Natural killer cell (primary cell): ENCODE measurements at regions not wholly inside any gene's neighbourhood (a gene's known extent, or its start where the extent isn't known, plus 50 kb on each side); places are given as distances from the start of the nearest gene placed in this dataset.

Experiments
- ATAC-seq, 3 donors: fragments of 150-1000 bp in 2 of 3; fragments of 200-7000 bp in 1 of 3; cut with Tn5 transposase; 1 replicate in 1 of 3; 2 replicates in 2 of 3; pipeline ENCODE4 v1.10.0; 2021; ENCODE audit warnings: mild to moderate bottlenecking in 2 of 3, moderate library complexity in 2 of 3
- DNase-seq, 2 donors: peaks; one replicate each; pipeline versions ENCODE4 v3.0.0 to v3.0.0-alpha.2; 2013 to 2021; ENCODE audit warnings: mixed read lengths in 1 of 2
- H3K27ac ChIP-seq: one replicate; pipeline ENCODE4 v1.5.1; 2013; ENCODE audit warnings: mild to moderate bottlenecking, low read length
- H3K27me3 ChIP-seq: one replicate; pipeline ENCODE4 v1.6.1; 2013; ENCODE audit warnings: low read length; ENCODE audit not compliant: control insufficient read depth, insufficient read depth
- H3K36me3 ChIP-seq: one replicate; pipeline ENCODE4 v1.6.1; 2013; ENCODE audit warnings: low read length; ENCODE audit not compliant: control insufficient read depth, insufficient read depth
- H3K4me1 ChIP-seq: one replicate; pipeline ENCODE4 v1.6.1; 2013; ENCODE audit warnings: low read length; ENCODE audit not compliant: control insufficient read depth, insufficient read depth
- H3K4me3 ChIP-seq: one replicate; pipeline ENCODE4 v1.5.1; 2013; ENCODE audit warnings: low read length
- H3K9me3 ChIP-seq: one replicate; pipeline ENCODE4 v1.6.1; 2013; ENCODE audit warnings: low read length; ENCODE audit not compliant: control insufficient read depth, insufficient read depth
- H3K27ac Mint-ChIP-seq, 2 donors: one replicate each; pipeline ENCODE4 v1.8.0; 2022; ENCODE audit warnings: mild to moderate bottlenecking in 2 of 2, mixed read lengths in 2 of 2, moderate library complexity in 1 of 2
- H3K27me3 Mint-ChIP-seq, 2 donors: one replicate each; pipeline ENCODE4 v1.8.0; 2022; ENCODE audit warnings: low read depth in 2 of 2, mixed read lengths in 2 of 2
- H3K36me3 Mint-ChIP-seq: one replicate; pipeline ENCODE4 v1.8.0; 2022; ENCODE audit warnings: mixed read lengths
- H3K4me1 Mint-ChIP-seq, 2 donors: one replicate each; pipeline ENCODE4 v1.8.0; 2022; ENCODE audit warnings: mixed read lengths in 2 of 2
- H3K4me3 Mint-ChIP-seq: one replicate; pipeline ENCODE4 v1.8.0; 2022; ENCODE audit warnings: mild to moderate bottlenecking, moderate library complexity, mixed read lengths
- H3K9me3 Mint-ChIP-seq, 2 donors: one replicate each; pipeline ENCODE4 v1.8.0; 2022; ENCODE audit warnings: mixed read lengths in 2 of 2
- CTCF ChIP-seq: fragments of 200-600 bp; IDR thresholded peaks from one replicate; pipeline ENCODE4 v1.8.0; 2022; ENCODE audit warnings: antibody characterized with exemption
- WGBS: methylation state at CpG from one replicate; pipeline ENCODE4 v1.1.7; 2013; ENCODE audit warnings: missing lambda C conversion rate; ENCODE audit not compliant: insufficient coverage; 5-methylcytosine and 5-hydroxymethylcytosine counted together
- intact Hi-C: fragments of 100-400 bp; cut with micrococcal nuclease; formaldehyde crosslinking; loops from one replicate; pipeline ENCODE4 v1.14.2; 2022

- WGBS, result 75% methylated on average over 5 of the region's 5 CpGs
- DNase-seq (no peak), ATAC-seq (no peak)
- H3K9me3 Mint-ChIP-seq, result no peaks in the 10 kb centered on the region
- Histone ChIP-seq H3K9me3 (no peaks in the 10 kb centered on the region), H3K27ac (no peak overlapping the region), H3K4me3 (no peak overlapping the region), H3K4me1 (no peaks in the 10 kb centered on the region), H3K27me3 (no peaks in the 10 kb centered on the region), H3K36me3 (no peaks in the 10 kb centered on the region)
- no peaks in the 10 kb centered on the region for H3K27me3 Mint-ChIP-seq
- no peaks in the 10 kb centered on the region for H3K4me1 Mint-ChIP-seq
- no peak overlapping the region for H3K27ac Mint-ChIP-seq
- intact Hi-C loops, result no loop called here
- no peak overlapping the region for H3K4me3 Mint-ChIP-seq
- no peak for TF ChIP-seq CTCF
- H3K36me3 Mint-ChIP-seq, result no peaks in the 10 kb centered on the region
These were observed 249.1 kb downstream of the DHX35 start for GRCh38 chr20:39211060-39211748.

GRCh38 chr20:39210341-39211036 lies 248.3 kb downstream of the DHX35 start:
- no peak for TF ChIP-seq CTCF
- Histone ChIP-seq H3K27ac (no peak overlapping the region), H3K9me3 (no peaks in the 10 kb centered on the region), H3K4me3 (no peak overlapping the region), H3K4me1 (no peaks in the 10 kb centered on the region), H3K27me3 (no peaks in the 10 kb centered on the region), H3K36me3 (no peaks in the 10 kb centered on the region)
- no peaks in the 10 kb centered on the region for H3K9me3 Mint-ChIP-seq
- H3K27ac Mint-ChIP-seq, result no peak overlapping the region
- intact Hi-C loops, result no loop called here
- 74% methylated on average over 11 of the region's 11 CpGs for WGBS
- H3K4me1 Mint-ChIP-seq, result no peaks in the 10 kb centered on the region
- no peak overlapping the region for H3K4me3 Mint-ChIP-seq
- no peaks in the 10 kb centered on the region for H3K36me3 Mint-ChIP-seq
- DNase-seq (no peak), ATAC-seq (no peak)
- H3K27me3 Mint-ChIP-seq, result no peaks in the 10 kb centered on the region

GRCh38 chr20:39206899-39207564 lies 244.9 kb downstream of the DHX35 start:
- Mint-ChIP-seq H3K9me3 (peaks cover 0 to 2% of the 10 kb centered on the region in 2 donors), H3K4me3 (no peak overlapping the region), H3K27me3 (no peaks in the 10 kb centered on the region), H3K27ac (no peak overlapping the region), H3K4me1 (no peaks in the 10 kb centered on the region), H3K36me3 (no peaks in the 10 kb centered on the region)
- Histone ChIP-seq H3K36me3 (no peaks in the 10 kb centered on the region), H3K9me3 (no peaks in the 10 kb centered on the region), H3K4me1 (no peaks in the 10 kb centered on the region), H3K27ac (no peak overlapping the region), H3K4me3 (no peak overlapping the region), H3K27me3 (no peaks in the 10 kb centered on the region)
- ATAC-seq, result no peak
- intact Hi-C loops, result no loop called here
- DNase-seq, result no peak
- WGBS, result 86% methylated on average over 4 of the region's 4 CpGs
- TF ChIP-seq CTCF, result no peak
